Loucy (cell line): ENCODE measurements at regions not wholly inside any gene's neighbourhood (a gene's known extent, or its start where the extent isn't known, plus 50 kb on each side); places are given as distances from the start of the nearest gene placed in this dataset.

Experiments used
- CTCF ChIP-seq: fragments of 200-600 bp; sonication (generic); conservative IDR thresholded peaks from 2 replicates; pipeline ENCODE4 v1.5.1; 2014; ENCODE audit warnings: mild to moderate bottlenecking, antibody characterized with exemption, low read length
- EZH2phosphoT487 ChIP-seq: fragments of 200-600 bp; IDR thresholded peaks from 2 replicates; pipeline ENCODE4 v1.6.1; 2018; ENCODE audit warnings: antibody characterized with exemption, mild to moderate bottlenecking, moderate library complexity, borderline replicate concordance

GRCh38 chr1:182270731-182271130, 120.9 kb downstream of the GLUL start:
- TF ChIP-seq CTCF (no peak), EZH2phosphoT487 (no peak)
